Neutrophil (primary cell): ENCODE measurements at regions not wholly inside any gene's neighbourhood (a gene's known extent, or its start where the extent isn't known, plus 50 kb on each side); places are given as distances from the start of the nearest gene placed in this dataset.

ENCODE experiments used
- H3K27ac ChIP-seq: fragments of 200-600 bp; sonication (generic); 2 replicates; pipeline ENCODE4 v1.5.1; 2016; ENCODE audit warnings: mild to moderate bottlenecking, moderate library complexity
- H3K27me3 ChIP-seq: fragments of 200-600 bp; sonication (generic); 2 replicates; pipeline ENCODE4 v1.6.0; 2016; ENCODE audit warnings: mild to moderate bottlenecking
- H3K36me3 ChIP-seq: fragments of 200-600 bp; sonication (generic); 2 replicates; pipeline ENCODE4 v1.5.1; 2017
- H3K4me1 ChIP-seq, 2 experiments: fragments of 200-600 bp in 1 of 2; sonication (generic) in 1 of 2; 1 replicate in 1 of 2; 2 replicates in 1 of 2; pipeline versions ENCODE4 v1.5.1 to v1.6.1; 2013 to 2016; ENCODE audit warnings: low read depth in 1 of 2, low read length in 1 of 2, mild to moderate bottlenecking in 1 of 2, moderate library complexity in 1 of 2; ENCODE audit not compliant: control insufficient read depth in 1 of 2, insufficient read depth in 1 of 2
- H3K4me3 ChIP-seq, 2 experiments: fragments of 200-600 bp in 1 of 2; sonication (generic) in 1 of 2; 1 replicate in 1 of 2; 2 replicates in 1 of 2; pipeline ENCODE4 v1.5.1; 2013 to 2016; ENCODE audit warnings: low read depth in 1 of 2, low read length in 1 of 2, mild to moderate bottlenecking in 1 of 2, moderate library complexity in 1 of 2
- H3K9me3 ChIP-seq: fragments of 200-600 bp; sonication (generic); 2 replicates; pipeline ENCODE4 v1.5.1; 2016
- CTCF ChIP-seq: fragments of 200-600 bp; sonication (generic); IDR thresholded peaks from 2 replicates; pipeline ENCODE4 v1.5.1; 2016; ENCODE audit warnings: antibody characterized with exemption

GRCh38 chr3:168973206-168973605, 690.3 kb downstream of the MECOM start:
- no peaks in the 10 kb centered on the region for H3K36me3 ChIP-seq
- H3K4me1 ChIP-seq, result no peaks in the 10 kb centered on the region
- no peaks in the 10 kb centered on the region for H3K9me3 ChIP-seq
- H3K4me3 ChIP-seq, result no peak overlapping the region
- H3K27ac ChIP-seq, result no peak overlapping the region
- no peak for TF ChIP-seq CTCF
- no peaks in the 10 kb centered on the region for H3K27me3 ChIP-seq

GRCh38 chr3:168968609-168969008, 694.9 kb downstream of the MECOM start:
- Histone ChIP-seq H3K27me3 (no peaks in the 10 kb centered on the region), H3K9me3 (no peaks in the 10 kb centered on the region), H3K27ac (no peak overlapping the region), H3K4me3 (no peak overlapping the region), H3K36me3 (no peaks in the 10 kb centered on the region), H3K4me1 (no peaks in the 10 kb centered on the region)
- TF ChIP-seq CTCF, result no peak

- Histone ChIP-seq H3K27me3 (no peaks in the 10 kb centered on the region), H3K27ac (no peak overlapping the region), H3K36me3 (no peaks in the 10 kb centered on the region), H3K9me3 (no peaks in the 10 kb centered on the region), H3K4me3 (no peak overlapping the region), H3K4me1 (no peaks in the 10 kb centered on the region)
- TF ChIP-seq CTCF, result no peak
Measured at GRCh38 chr3:168964736-168965135, 698.8 kb downstream of the MECOM start.

DNA sequence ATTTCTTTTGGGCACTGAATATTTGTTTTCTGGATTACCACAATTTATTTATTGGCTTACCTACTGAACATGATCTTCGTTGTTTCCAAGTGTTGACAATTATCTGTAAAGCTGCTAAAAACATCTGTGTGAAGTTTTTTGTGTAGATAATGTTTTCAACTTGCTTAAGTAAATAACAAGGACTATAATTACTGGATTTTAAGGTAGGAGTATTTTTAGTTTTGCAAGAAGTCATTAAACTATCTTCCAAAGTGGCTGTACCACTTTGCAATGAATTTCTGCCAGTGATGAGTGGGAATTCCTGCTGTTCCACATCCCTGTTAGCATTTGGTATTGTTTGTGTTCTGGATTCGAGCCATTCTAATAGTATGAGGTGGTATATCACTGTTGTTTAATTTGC, 702.2 kb downstream of the MECOM start:
- no peaks in the 10 kb centered on the region for H3K4me1 ChIP-seq
- no peak for TF ChIP-seq CTCF
- H3K36me3 ChIP-seq, result no peaks in the 10 kb centered on the region

DNA sequence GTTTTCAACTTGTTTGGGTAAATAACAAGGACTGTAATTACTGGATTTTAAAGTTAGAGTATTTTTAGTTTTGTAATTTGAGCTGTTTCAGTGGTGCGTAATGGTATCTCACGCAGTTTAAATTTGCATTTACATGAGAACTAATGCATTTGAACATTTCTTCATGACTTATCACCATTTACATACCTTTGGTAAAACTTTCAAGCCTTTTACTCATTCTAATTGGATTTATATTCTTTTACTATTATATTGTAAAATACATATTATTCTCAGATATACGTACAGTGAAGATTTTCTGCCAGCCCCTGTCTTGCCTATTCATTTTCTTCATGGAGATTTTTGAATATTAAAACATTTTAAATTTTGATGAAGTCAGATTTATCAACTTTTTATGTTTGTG, 703.8 kb downstream of the MECOM start:
- no peaks in the 10 kb centered on the region for H3K9me3 ChIP-seq
- H3K36me3 ChIP-seq, result no peaks in the 10 kb centered on the region
- H3K27me3 ChIP-seq, result no peaks in the 10 kb centered on the region
- no peaks in the 10 kb centered on the region for H3K4me1 ChIP-seq
- no peak for TF ChIP-seq CTCF
- no peak overlapping the region for H3K4me3 ChIP-seq
- no peak overlapping the region for H3K27ac ChIP-seq

More for the DNA sequence above, 702.2 kb downstream of the MECOM start:
- H3K4me3 ChIP-seq, result no peak overlapping the region
- H3K9me3 ChIP-seq, result no peaks in the 10 kb centered on the region
- no peak overlapping the region for H3K27ac ChIP-seq
- no peaks in the 10 kb centered on the region for H3K27me3 ChIP-seq

GRCh38 chr3:168958466-168958865, 705.0 kb downstream of the MECOM start:
- TF ChIP-seq CTCF, result no peak
- no peaks in the 10 kb centered on the region for H3K36me3 ChIP-seq
- H3K27me3 ChIP-seq, result no peaks in the 10 kb centered on the region
- H3K4me3 ChIP-seq, result no peak overlapping the region
- H3K27ac ChIP-seq, result no peak overlapping the region
- no peaks in the 10 kb centered on the region for H3K4me1 ChIP-seq
- no peaks in the 10 kb centered on the region for H3K9me3 ChIP-seq
